C4-2B (cell line): ENCODE measurements at regions not wholly inside any gene's neighbourhood (a gene's known extent, or its start where the extent isn't known, plus 50 kb on each side); places are given as distances from the start of the nearest gene placed in this dataset.

Experiments
- ZFX ChIP-seq: fragments of 450-650 bp; IDR thresholded peaks from 2 replicates; pipeline ENCODE4 v1.6.1; 2017
- TF ChIP-seq, protein P1 (sequence below): fragments of 450-650 bp; conservative IDR thresholded peaks from 2 replicates; pipeline ENCODE4 v1.5.1; 2017; ENCODE audit warnings: mild to moderate bottlenecking

DNA sequence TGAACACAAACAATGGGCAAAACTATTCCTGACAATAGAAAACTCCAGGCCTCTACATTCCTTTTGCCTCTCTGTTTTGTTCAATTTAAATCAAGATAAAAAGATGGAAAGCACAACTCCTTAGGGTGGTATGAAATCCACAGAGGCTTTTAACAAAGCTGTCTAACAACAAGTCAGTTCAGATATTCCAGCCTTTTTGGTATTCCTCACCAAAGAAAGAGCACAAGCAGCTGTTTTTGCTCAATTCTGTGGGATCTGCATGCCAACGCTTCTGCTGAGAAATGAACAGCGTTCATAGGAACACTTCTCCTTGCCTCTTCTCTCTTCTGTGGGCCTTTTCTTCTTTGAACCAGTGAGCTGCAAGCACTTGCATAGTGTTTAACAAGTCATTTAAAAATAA lies 411.6 kb upstream of the TCF4 start:
- TF ChIP-seq, protein P1, sequence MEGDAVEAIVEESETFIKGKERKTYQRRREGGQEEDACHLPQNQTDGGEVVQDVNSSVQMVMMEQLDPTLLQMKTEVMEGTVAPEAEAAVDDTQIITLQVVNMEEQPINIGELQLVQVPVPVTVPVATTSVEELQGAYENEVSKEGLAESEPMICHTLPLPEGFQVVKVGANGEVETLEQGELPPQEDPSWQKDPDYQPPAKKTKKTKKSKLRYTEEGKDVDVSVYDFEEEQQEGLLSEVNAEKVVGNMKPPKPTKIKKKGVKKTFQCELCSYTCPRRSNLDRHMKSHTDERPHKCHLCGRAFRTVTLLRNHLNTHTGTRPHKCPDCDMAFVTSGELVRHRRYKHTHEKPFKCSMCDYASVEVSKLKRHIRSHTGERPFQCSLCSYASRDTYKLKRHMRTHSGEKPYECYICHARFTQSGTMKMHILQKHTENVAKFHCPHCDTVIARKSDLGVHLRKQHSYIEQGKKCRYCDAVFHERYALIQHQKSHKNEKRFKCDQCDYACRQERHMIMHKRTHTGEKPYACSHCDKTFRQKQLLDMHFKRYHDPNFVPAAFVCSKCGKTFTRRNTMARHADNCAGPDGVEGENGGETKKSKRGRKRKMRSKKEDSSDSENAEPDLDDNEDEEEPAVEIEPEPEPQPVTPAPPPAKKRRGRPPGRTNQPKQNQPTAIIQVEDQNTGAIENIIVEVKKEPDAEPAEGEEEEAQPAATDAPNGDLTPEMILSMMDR, result no peak
- no peak for TF ChIP-seq ZFX
